Activated CD4-positive, alpha-beta memory T cell treated with anti-CD3 and anti-CD28 coated beads for 36 hours (primary cell): ENCODE measurements at regions not wholly inside any gene's neighbourhood (a gene's known extent, or its start where the extent isn't known, plus 50 kb on each side); places are given as distances from the start of the nearest gene placed in this dataset.
"Not testable (repeated sequence)": the region's sequence is repeated elsewhere in the genome, so short reads cannot be mapped to it uniquely, and the experiment has no call there.

Source experiments
- CTCF ChIA-PET: fragments of 350-600 bp; sonication (Branson Sonifier 250); formaldehyde crosslinking; loops from one replicate; lab custom pipeline; 2021; ENCODE audit warnings: antibody characterized with exemption, inconsistent platforms; lab: Charles Lee
- POLR2A ChIA-PET: fragments of 350-600 bp; sonication (Branson Sonifier 250); formaldehyde crosslinking; loops from one replicate; lab custom pipeline; 2021; ENCODE audit warnings: antibody characterized with exemption; lab: Charles Lee
- DNase-seq: peaks from one replicate; pipeline ENCODE4 v3.0.0-alpha.2; 2020
- H3K27ac Mint-ChIP-seq: one replicate; pipeline ENCODE4 v1.8.0; 2021; ENCODE audit warnings: mixed read lengths
- H3K27me3 Mint-ChIP-seq: one replicate; pipeline ENCODE4 v1.8.0; 2021; ENCODE audit warnings: mixed read lengths
- H3K36me3 Mint-ChIP-seq: one replicate; pipeline ENCODE4 v1.8.0; 2021; ENCODE audit warnings: mixed read lengths
- H3K4me1 Mint-ChIP-seq: one replicate; pipeline ENCODE4 v1.8.0; 2021; ENCODE audit warnings: low read depth, mixed read lengths
- H3K4me3 Mint-ChIP-seq: one replicate; pipeline ENCODE4 v1.8.0; 2021; ENCODE audit warnings: mild to moderate bottlenecking, mixed read lengths
- H3K9me3 Mint-ChIP-seq: one replicate; pipeline ENCODE4 v1.8.0; 2021; ENCODE audit warnings: mixed read lengths
- intact Hi-C: fragments of 100-400 bp; cut with micrococcal nuclease; formaldehyde crosslinking; loops from one replicate; pipeline ENCODE4 v1.15.1; 2023

GRCh38 chr1:30532621-30533020 lies 190.8 kb downstream of the MATN1 start:
- ChIA-PET POLR2A (no interaction called here), CTCF (no interaction called here)
- no peaks in the 10 kb centered on the region for H3K4me1 Mint-ChIP-seq
- DNase-seq = no peak
- no peaks in the 10 kb centered on the region for H3K9me3 Mint-ChIP-seq
- H3K4me3 Mint-ChIP-seq = no peak overlapping the region
- peaks cover 7% of the 10 kb centered on the region for H3K27me3 Mint-ChIP-seq
- H3K36me3 Mint-ChIP-seq = no peaks in the 10 kb centered on the region
- intact Hi-C loops = no loop called here
- no peak overlapping the region for H3K27ac Mint-ChIP-seq

GRCh38 chr1:30527511-30528140 lies 195.8 kb downstream of the MATN1 start:
- H3K9me3 Mint-ChIP-seq = no peaks in the 10 kb centered on the region
- peak; percentile 1 for DNase-seq
- no peaks in the 10 kb centered on the region for H3K36me3 Mint-ChIP-seq
- peaks cover 12% of the 10 kb centered on the region for H3K27me3 Mint-ChIP-seq
- POLR2A ChIA-PET = no interaction called here
- CTCF ChIA-PET = no interaction called here
- no peak overlapping the region for H3K4me3 Mint-ChIP-seq
- H3K27ac Mint-ChIP-seq = no peak overlapping the region
- no peaks in the 10 kb centered on the region for H3K4me1 Mint-ChIP-seq
- intact Hi-C loops = no loop called here

- CTCF ChIA-PET = no interaction called here
- H3K4me3 Mint-ChIP-seq = no peak overlapping the region
- H3K4me1 Mint-ChIP-seq = no peaks in the 10 kb centered on the region
- POLR2A ChIA-PET = no interaction called here
- intact Hi-C loops = no loop called here
- peak; percentile 2 for DNase-seq
- H3K27me3 Mint-ChIP-seq = peaks cover 18% of the 10 kb centered on the region
- no peak overlapping the region for H3K27ac Mint-ChIP-seq
- no peaks in the 10 kb centered on the region for H3K36me3 Mint-ChIP-seq
- H3K9me3 Mint-ChIP-seq = no peaks in the 10 kb centered on the region
These were observed 196.6 kb downstream of the MATN1 start for GRCh38 chr1:30526652-30527345.

- Mint-ChIP-seq H3K27ac (no peak overlapping the region), H3K36me3 (no peaks in the 10 kb centered on the region), H3K4me1 (no peaks in the 10 kb centered on the region), H3K4me3 (no peak overlapping the region), H3K9me3 (no peaks in the 10 kb centered on the region), H3K27me3 (peaks cover 21% of the 10 kb centered on the region)
- no peak for DNase-seq
- intact Hi-C loops = no loop called here
- CTCF ChIA-PET = no interaction called here
- POLR2A ChIA-PET = no interaction called here
These were observed 197.3 kb downstream of the MATN1 start for GRCh38 chr1:30525971-30526651.

GRCh38 chr1:30525631-30525970 lies 197.8 kb downstream of the MATN1 start:
- CTCF ChIA-PET = no interaction called here
- intact Hi-C loops = no loop called here
- no peak for DNase-seq
- Mint-ChIP-seq H3K9me3 (no peaks in the 10 kb centered on the region), H3K27ac (no peak overlapping the region), H3K4me1 (no peaks in the 10 kb centered on the region), H3K4me3 (no peak overlapping the region), H3K36me3 (no peaks in the 10 kb centered on the region), H3K27me3 (peaks cover 22% of the 10 kb centered on the region)
- POLR2A ChIA-PET = no interaction called here

- no peak for DNase-seq
- ChIA-PET CTCF (interaction anchor here (0.6 kb wide), 1 partner anchor 837 kb away, joined by 5 read pairs; no protein-coding TSS in a partner anchor), POLR2A (no interaction called here)
- no peaks in the 10 kb centered on the region for H3K9me3 Mint-ChIP-seq
- H3K4me3 Mint-ChIP-seq = no peak overlapping the region
- no peaks in the 10 kb centered on the region for H3K4me1 Mint-ChIP-seq
- no peak overlapping the region for H3K27ac Mint-ChIP-seq
- H3K27me3 Mint-ChIP-seq = peaks cover 22% of the 10 kb centered on the region
- intact Hi-C loops = no loop called here
- H3K36me3 Mint-ChIP-seq = no peaks in the 10 kb centered on the region
These were observed 198.4 kb downstream of the MATN1 start for GRCh38 chr1:30524840-30525617.

GRCh38 chr1:30524025-30524555 lies 199.3 kb downstream of the MATN1 start:
- intact Hi-C loops, DNase-seq, H3K4me1 Mint-ChIP-seq, H3K36me3 Mint-ChIP-seq, H3K4me3 Mint-ChIP-seq, POLR2A ChIA-PET, H3K27ac Mint-ChIP-seq, H3K9me3 Mint-ChIP-seq: not testable (repeated sequence)
- CTCF ChIA-PET = interaction anchor here (0.6 kb wide), 1 partner anchor 837 kb away, joined by 5 read pairs; no protein-coding TSS in a partner anchor
- peaks cover 22% of the 10 kb centered on the region for H3K27me3 Mint-ChIP-seq

GRCh38 chr1:30523055-30524020 lies 200.0 kb downstream of the MATN1 start:
- Mint-ChIP-seq H3K27ac (no peak overlapping the region), H3K4me3 (no peak overlapping the region), H3K4me1 (no peaks in the 10 kb centered on the region), H3K9me3 (no peaks in the 10 kb centered on the region), H3K27me3 (peaks cover 22% of the 10 kb centered on the region), H3K36me3 (no peaks in the 10 kb centered on the region)
- ChIA-PET CTCF (no interaction called here), POLR2A (no interaction called here)
- intact Hi-C loops = no loop called here
- DNase-seq = no peak

- no peaks in the 10 kb centered on the region for H3K4me1 Mint-ChIP-seq
- H3K27ac Mint-ChIP-seq = no peak overlapping the region
- intact Hi-C loops = no loop called here
- H3K27me3 Mint-ChIP-seq = peaks cover 20% of the 10 kb centered on the region
- no peak overlapping the region for H3K4me3 Mint-ChIP-seq
- CTCF ChIA-PET = no interaction called here
- H3K9me3 Mint-ChIP-seq = no peaks in the 10 kb centered on the region
- no peaks in the 10 kb centered on the region for H3K36me3 Mint-ChIP-seq
- DNase-seq = no peak
- POLR2A ChIA-PET = no interaction called here
These were observed 201.1 kb downstream of the MATN1 start for GRCh38 chr1:30522031-30523004.

GRCh38 chr1:30521261-30521865 lies 202.0 kb downstream of the MATN1 start:
- Mint-ChIP-seq H3K4me3 (no peak overlapping the region), H3K36me3 (no peaks in the 10 kb centered on the region), H3K27ac (no peak overlapping the region), H3K4me1 (no peaks in the 10 kb centered on the region), H3K27me3 (peaks cover 20% of the 10 kb centered on the region), H3K9me3 (no peaks in the 10 kb centered on the region)
- no peak for DNase-seq
- ChIA-PET POLR2A (no interaction called here), CTCF (no interaction called here)
- intact Hi-C loops = no loop called here
